HEK293T (cell line): ENCODE measurements at regions not wholly inside any gene's neighbourhood (a gene's known extent, or its start where the extent isn't known, plus 50 kb on each side); places are given as distances from the start of the nearest gene placed in this dataset.

ENCODE experiments used
- ELF4 ChIP-seq: fragments of 450-650 bp; IDR thresholded peaks from 2 replicates; pipeline ENCODE4 v1.6.1; 2017; ENCODE audit warnings: antibody characterized with exemption
- FOXA1 ChIP-seq: fragments of 450-650 bp; IDR thresholded peaks from 2 replicates; pipeline ENCODE4 v1.6.1; 2016; ENCODE audit warnings: mild to moderate bottlenecking
- FOXM1 ChIP-seq: fragments of 450-650 bp; IDR thresholded peaks from 2 replicates; pipeline ENCODE4 v1.6.1; 2017; ENCODE audit warnings: mild to moderate bottlenecking, borderline replicate concordance
- L3MBTL2 ChIP-seq: fragments of 450-650 bp; conservative IDR thresholded peaks from 2 replicates; pipeline ENCODE4 v1.6.1; 2016; ENCODE audit warnings: mild to moderate bottlenecking
- NFRKB ChIP-seq: fragments of 450-650 bp; IDR thresholded peaks from 2 replicates; pipeline ENCODE4 v1.6.1; 2016; ENCODE audit warnings: mild to moderate bottlenecking, moderate library complexity
- SP1 ChIP-seq: fragments of 450-650 bp; IDR thresholded peaks from 2 replicates; pipeline ENCODE4 v1.6.1; 2017
- ZNF384 ChIP-seq: fragments of 450-650 bp; IDR thresholded peaks from 2 replicates; pipeline ENCODE4 v1.6.1; 2016

- TF ChIP-seq FOXM1 (no peak), NFRKB (no peak), L3MBTL2 (no peak), ELF4 (no peak), ZNF384 (no peak), FOXA1 (no peak), SP1 (no peak)
These were observed 70.7 kb upstream of the ESRRG start for GRCh38 chr1:216793973-216794372.
